ENCODE measurements at regions not wholly inside any gene's neighbourhood (a gene's known extent, or its start where the extent isn't known, plus 50 kb on each side); places are given as distances from the start of the nearest gene placed in this dataset.

DNA sequence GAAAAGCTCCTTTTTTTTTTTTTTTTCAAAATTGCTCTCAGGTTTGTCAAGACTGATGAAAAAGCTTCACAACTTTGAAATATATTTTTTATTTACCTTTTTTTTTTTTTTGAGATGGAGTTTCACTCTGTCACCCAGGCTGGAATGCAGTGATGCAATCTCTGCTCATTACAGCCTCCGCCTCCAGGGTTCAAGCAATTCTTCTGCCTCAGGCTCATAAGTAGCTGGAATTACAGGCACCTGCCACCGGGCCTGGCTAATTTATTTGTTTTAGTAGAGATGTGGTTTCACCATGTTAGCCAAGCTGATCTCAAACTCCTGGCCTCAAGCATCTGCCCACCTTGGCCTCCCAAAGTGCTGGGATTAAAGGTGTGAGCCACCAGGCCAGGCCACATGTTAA is 1515.0 kb downstream of the OTOL1 start:
- H3K4me1 Mint-ChIP-seq, result no peaks in the 10 kb centered on the region
- DNase-seq, result no peak
- H3K4me1 ChIP-seq (ENCODE audit: control insufficient read depth in 1 of 2, insufficient read depth in 2 of 2, low read length in 2 of 2), result no peaks in the 10 kb centered on the region
- H3K27ac ChIP-seq (ENCODE audit: low read depth in 1 of 2, low read length in 2 of 2), result no peak overlapping the region
- no peaks in the 10 kb centered on the region for H3K9me3 ChIP-seq (replicated peaks in 1 of 2; ENCODE audit: control insufficient read depth in 1 of 2, insufficient read depth in 1 of 2, low read length in 2 of 2)
- intact Hi-C loops (cut with micrococcal nuclease), result no loop called here
- no CpG with 5 or more reads among the region's 2 CpGs for WGBS (ENCODE audit: insufficient coverage)
- H4K20me1 ChIP-seq (ENCODE audit: insufficient read depth, low read length), result no peaks in the 10 kb centered on the region
- H3K36me3 Mint-ChIP-seq, result no peaks in the 10 kb centered on the region
- H2AFZ ChIP-seq (ENCODE audit: insufficient read depth, low read depth, low read length, poor library complexity, severe bottlenecking), result no peak overlapping the region
- no peaks in the 10 kb centered on the region for H3K36me3 ChIP-seq (replicated peaks in 1 of 2; ENCODE audit: control insufficient read depth in 1 of 2, insufficient read depth in 2 of 2, low read length in 2 of 2)
- no peak overlapping the region for H3K4me3 Mint-ChIP-seq
- no peaks in the 10 kb centered on the region for H3K27me3 ChIP-seq (ENCODE audit: control insufficient read depth in 2 of 2, insufficient read depth in 2 of 2, low read length in 2 of 2)
- H3K4me3 ChIP-seq (replicated peaks in 1 of 3; ENCODE audit: low read depth in 2 of 3, low read length in 3 of 3), result no peak overlapping the region
- H3K27me3 Mint-ChIP-seq (ENCODE audit: low read depth in 3 of 3), result no peaks in the 10 kb centered on the region
- TF ChIP-seq, protein P1, sequence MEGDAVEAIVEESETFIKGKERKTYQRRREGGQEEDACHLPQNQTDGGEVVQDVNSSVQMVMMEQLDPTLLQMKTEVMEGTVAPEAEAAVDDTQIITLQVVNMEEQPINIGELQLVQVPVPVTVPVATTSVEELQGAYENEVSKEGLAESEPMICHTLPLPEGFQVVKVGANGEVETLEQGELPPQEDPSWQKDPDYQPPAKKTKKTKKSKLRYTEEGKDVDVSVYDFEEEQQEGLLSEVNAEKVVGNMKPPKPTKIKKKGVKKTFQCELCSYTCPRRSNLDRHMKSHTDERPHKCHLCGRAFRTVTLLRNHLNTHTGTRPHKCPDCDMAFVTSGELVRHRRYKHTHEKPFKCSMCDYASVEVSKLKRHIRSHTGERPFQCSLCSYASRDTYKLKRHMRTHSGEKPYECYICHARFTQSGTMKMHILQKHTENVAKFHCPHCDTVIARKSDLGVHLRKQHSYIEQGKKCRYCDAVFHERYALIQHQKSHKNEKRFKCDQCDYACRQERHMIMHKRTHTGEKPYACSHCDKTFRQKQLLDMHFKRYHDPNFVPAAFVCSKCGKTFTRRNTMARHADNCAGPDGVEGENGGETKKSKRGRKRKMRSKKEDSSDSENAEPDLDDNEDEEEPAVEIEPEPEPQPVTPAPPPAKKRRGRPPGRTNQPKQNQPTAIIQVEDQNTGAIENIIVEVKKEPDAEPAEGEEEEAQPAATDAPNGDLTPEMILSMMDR (IDR thresholded peaks at IDR 0.05), result no peak
- H3K9ac ChIP-seq (ENCODE audit: insufficient read depth, low read length, poor library complexity, severe bottlenecking), result no peak overlapping the region
- no peak overlapping the region for H3K27ac Mint-ChIP-seq
- no peak overlapping the region for H3K4me2 ChIP-seq (replicated peaks; ENCODE audit: extremely low read depth, low read length, poor library complexity, severe bottlenecking)
- peaks cover 0 to 2% (median 0%) of the 10 kb centered on the region in 7 donors for H3K9me3 Mint-ChIP-seq
- no peaks in the 10 kb centered on the region for H3K79me2 ChIP-seq (ENCODE audit: insufficient read depth, low read length)

DNA sequence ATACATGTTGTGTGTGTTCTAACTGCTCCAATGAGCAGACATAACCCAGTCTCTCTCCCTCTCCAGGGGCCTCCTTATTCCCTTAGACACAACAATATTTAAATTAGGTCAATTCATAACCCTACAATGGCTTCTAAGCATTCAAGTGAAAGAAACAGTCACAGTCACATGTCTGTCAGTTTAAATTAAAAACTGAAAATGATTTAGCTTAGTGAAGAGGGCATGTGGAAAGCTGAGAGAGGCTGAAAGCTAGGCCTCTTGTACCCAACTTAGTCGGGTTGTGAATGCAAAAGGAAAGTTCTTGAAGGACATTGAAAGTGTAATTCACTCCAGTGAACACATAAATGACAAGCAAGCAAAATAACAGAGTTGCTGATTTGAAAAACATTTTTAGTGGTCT is 1519.6 kb downstream of the OTOL1 start:
- intact Hi-C loops (cut with micrococcal nuclease), result no loop called here
- no peak overlapping the region for H2AFZ ChIP-seq (ENCODE audit: insufficient read depth, low read depth, low read length, poor library complexity, severe bottlenecking)
- no peaks in the 10 kb centered on the region for H3K4me1 ChIP-seq (ENCODE audit: control insufficient read depth in 1 of 2, insufficient read depth in 2 of 2, low read length in 2 of 2)
- H3K9me3 ChIP-seq (replicated peaks in 1 of 2; ENCODE audit: control insufficient read depth in 1 of 2, insufficient read depth in 1 of 2, low read length in 2 of 2), result peaks cover 0 to 12% of the 10 kb centered on the region in 2 donors
- Mint-ChIP-seq H3K4me3 (no peak overlapping the region), H3K27ac (no peak overlapping the region), H3K27me3 (ENCODE audit: low read depth in 3 of 3) (no peaks in the 10 kb centered on the region), H3K36me3 (no peaks in the 10 kb centered on the region), H3K9me3 (peaks cover 0 to 7% (median 0%) of the 10 kb centered on the region in 7 donors), H3K4me1 (no peaks in the 10 kb centered on the region)
- no peak overlapping the region for H3K27ac ChIP-seq (ENCODE audit: low read depth in 1 of 2, low read length in 2 of 2)
- no peak overlapping the region for H3K4me3 ChIP-seq (replicated peaks in 1 of 3; ENCODE audit: low read depth in 2 of 3, low read length in 3 of 3)
- H3K79me2 ChIP-seq (ENCODE audit: insufficient read depth, low read length), result no peaks in the 10 kb centered on the region
- H3K4me2 ChIP-seq (replicated peaks; ENCODE audit: extremely low read depth, low read length, poor library complexity, severe bottlenecking), result no peak overlapping the region
- H4K20me1 ChIP-seq (ENCODE audit: insufficient read depth, low read length), result no peaks in the 10 kb centered on the region
- no peaks in the 10 kb centered on the region for H3K27me3 ChIP-seq (ENCODE audit: control insufficient read depth in 2 of 2, insufficient read depth in 2 of 2, low read length in 2 of 2)
- no peak overlapping the region for H3K9ac ChIP-seq (ENCODE audit: insufficient read depth, low read length, poor library complexity, severe bottlenecking)
- no CpG with 5 or more reads among the region's 1 CpG for WGBS (ENCODE audit: insufficient coverage)
- TF ChIP-seq, protein P1 (IDR thresholded peaks at IDR 0.05), result no peak
- H3K36me3 ChIP-seq (replicated peaks in 1 of 2; ENCODE audit: control insufficient read depth in 1 of 2, insufficient read depth in 2 of 2, low read length in 2 of 2), result no peaks in the 10 kb centered on the region
- DNase-seq, result no peak

All from CD14-positive monocyte (primary cell).